Endothelial cell of umbilical vein (primary cell): ENCODE measurements at regions not wholly inside any gene's neighbourhood (a gene's known extent, or its start where the extent isn't known, plus 50 kb on each side); places are given as distances from the start of the nearest gene placed in this dataset.

Source experiments
- EZH2 ChIP-seq: IDR thresholded peaks from 2 replicates; pipeline ENCODE4 v1.6.1; 2012; ENCODE audit warnings: borderline replicate concordance, low read depth, mild to moderate bottlenecking, moderate library complexity, low read length, inconsistent platforms; ENCODE audit not compliant: severe bottlenecking
- FOS ChIP-seq: IDR thresholded peaks from 2 replicates; pipeline ENCODE4 v1.6.1; 2011; ENCODE audit warnings: mild to moderate bottlenecking, low read length, moderate library complexity, borderline replicate concordance; ENCODE audit not compliant: insufficient read depth
- GATA2 ChIP-seq: IDR thresholded peaks from 2 replicates; pipeline ENCODE4 v1.7.0; 2011; ENCODE audit warnings: low read depth, mild to moderate bottlenecking, moderate library complexity, mixed read lengths, low read length; ENCODE audit not compliant: insufficient read length, insufficient read depth
- JUN ChIP-seq: IDR thresholded peaks from 2 replicates; pipeline ENCODE4 v1.6.1; 2011; ENCODE audit warnings: borderline replicate concordance, low read depth; ENCODE audit not compliant: insufficient read length, insufficient read depth
- MYC ChIP-seq: IDR thresholded peaks from one replicate; pipeline ENCODE4 v1.6.1; 2011; ENCODE audit warnings: mild to moderate bottlenecking, low read depth, low read length
- POLR2A ChIP-seq: IDR thresholded peaks from 2 replicates; pipeline ENCODE4 v1.6.1; 2012; ENCODE audit warnings: low read depth, mild to moderate bottlenecking, control low read depth, low read length
- POLR2AphosphoS5 ChIP-seq: IDR thresholded peaks from 2 replicates; pipeline ENCODE4 v1.6.1; 2012; ENCODE audit warnings: low read depth, mild to moderate bottlenecking, control low read depth, low read length, moderate library complexity; ENCODE audit not compliant: insufficient read depth
- TF ChIP-seq, protein P1 (sequence below), 2 donors: IDR thresholded peaks; 1 replicate in 1 of 2; 2 replicates in 1 of 2; pipeline ENCODE4 v1.5.1; 2011; ENCODE audit warnings: low read length in 2 of 2, mild to moderate bottlenecking in 2 of 2, moderate library complexity in 2 of 2, control low read depth in 1 of 2, inconsistent platforms in 1 of 2, low read depth in 1 of 2; ENCODE audit not compliant: insufficient read depth in 1 of 2; ENCODE audit errors: extremely low read depth in 1 of 2
- TF ChIP-seq, protein P2 (sequence below): IDR thresholded peaks from 2 replicates; pipeline ENCODE4 v1.6.1; 2011; ENCODE audit not compliant: insufficient read depth, insufficient read length

DNA sequence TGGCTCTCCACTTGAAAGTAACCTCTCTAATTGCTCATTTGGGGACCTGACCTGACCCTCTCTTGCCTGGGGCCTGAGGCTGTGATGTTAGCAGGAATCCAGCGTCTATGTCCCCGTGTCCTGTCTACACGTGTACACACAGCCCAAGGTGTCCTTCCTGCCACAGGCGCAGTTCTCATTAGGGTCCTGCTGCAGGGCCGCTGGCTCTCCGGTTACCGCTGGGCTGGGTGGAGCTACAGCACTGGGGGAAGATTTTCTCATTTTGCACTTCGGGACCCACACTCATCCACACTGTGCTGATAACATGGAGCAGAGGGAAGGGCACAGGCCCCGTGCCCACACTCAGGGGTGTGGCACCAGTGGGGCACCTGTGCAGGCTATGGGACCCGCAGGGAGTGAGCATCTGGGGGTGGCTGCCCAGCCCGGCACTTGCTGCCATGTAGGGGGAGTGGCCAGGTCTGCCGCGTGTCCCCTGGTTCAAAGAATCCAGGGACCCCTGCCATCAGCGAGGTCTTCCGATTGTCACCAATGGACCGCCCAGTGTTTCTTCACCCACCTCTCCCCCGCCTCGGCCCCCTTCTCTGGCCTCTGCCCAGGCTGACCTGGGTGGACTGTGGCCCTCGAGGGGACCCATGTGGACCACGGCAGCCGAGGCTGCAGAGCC, 98.7 kb upstream of the SFSWAP start:
- TF ChIP-seq POLR2A (no peak), EZH2 (no peak), MYC (no peak), FOS (no peak), JUN (no peak), POLR2AphosphoS5 (no peak), GATA2 (no peak)
- TF ChIP-seq, protein P1, sequence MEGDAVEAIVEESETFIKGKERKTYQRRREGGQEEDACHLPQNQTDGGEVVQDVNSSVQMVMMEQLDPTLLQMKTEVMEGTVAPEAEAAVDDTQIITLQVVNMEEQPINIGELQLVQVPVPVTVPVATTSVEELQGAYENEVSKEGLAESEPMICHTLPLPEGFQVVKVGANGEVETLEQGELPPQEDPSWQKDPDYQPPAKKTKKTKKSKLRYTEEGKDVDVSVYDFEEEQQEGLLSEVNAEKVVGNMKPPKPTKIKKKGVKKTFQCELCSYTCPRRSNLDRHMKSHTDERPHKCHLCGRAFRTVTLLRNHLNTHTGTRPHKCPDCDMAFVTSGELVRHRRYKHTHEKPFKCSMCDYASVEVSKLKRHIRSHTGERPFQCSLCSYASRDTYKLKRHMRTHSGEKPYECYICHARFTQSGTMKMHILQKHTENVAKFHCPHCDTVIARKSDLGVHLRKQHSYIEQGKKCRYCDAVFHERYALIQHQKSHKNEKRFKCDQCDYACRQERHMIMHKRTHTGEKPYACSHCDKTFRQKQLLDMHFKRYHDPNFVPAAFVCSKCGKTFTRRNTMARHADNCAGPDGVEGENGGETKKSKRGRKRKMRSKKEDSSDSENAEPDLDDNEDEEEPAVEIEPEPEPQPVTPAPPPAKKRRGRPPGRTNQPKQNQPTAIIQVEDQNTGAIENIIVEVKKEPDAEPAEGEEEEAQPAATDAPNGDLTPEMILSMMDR (IDR thresholded peaks at IDR 0.05; ENCODE audit: extremely low read depth in 1 of 2, insufficient read depth in 1 of 2, low read depth in 1 of 2, low read length in 2 of 2) = no peak
- TF ChIP-seq, protein P2, sequence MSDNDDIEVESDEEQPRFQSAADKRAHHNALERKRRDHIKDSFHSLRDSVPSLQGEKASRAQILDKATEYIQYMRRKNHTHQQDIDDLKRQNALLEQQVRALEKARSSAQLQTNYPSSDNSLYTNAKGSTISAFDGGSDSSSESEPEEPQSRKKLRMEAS = no peak
